SU-DHL-6 (cell line): ENCODE measurements at regions not wholly inside any gene's neighbourhood (a gene's known extent, or its start where the extent isn't known, plus 50 kb on each side); places are given as distances from the start of the nearest gene placed in this dataset.

ENCODE experiments used
- H2AFZ ChIP-seq: fragments of 200-600 bp; sonication (generic); 2 replicates; pipeline ENCODE4 v1.6.1; 2014; ENCODE audit warnings: low read depth, mild to moderate bottlenecking, moderate library complexity, mixed read lengths, antibody characterized with exemption, low read length; ENCODE audit not compliant: severe bottlenecking
- H3F3A ChIP-seq: fragments of 200-600 bp; shearing (Covaris generic); 2 replicates; pipeline ENCODE4 v1.6.0; 2016; ENCODE audit warnings: antibody characterized with exemption, mild to moderate bottlenecking; ENCODE audit not compliant: insufficient read depth
- H3K27ac ChIP-seq: fragments of 200-600 bp; sonication (generic); 2 replicates; pipeline ENCODE4 v1.5.1; 2016; ENCODE audit warnings: low read depth, mild to moderate bottlenecking, low read length, moderate library complexity, mixed read lengths
- H3K27me3 ChIP-seq: fragments of 200-600 bp; sonication (generic), shearing (Covaris generic); 2 replicates; pipeline ENCODE4 v1.6.0; 2014; ENCODE audit warnings: mild to moderate bottlenecking, low read length
- H3K36me3 ChIP-seq: fragments of 200-600 bp; sonication (generic); 2 replicates; pipeline ENCODE4 v1.6.1; 2014; ENCODE audit warnings: mild to moderate bottlenecking, low read length, mixed read lengths
- H3K4me2 ChIP-seq: fragments of 300-600, 200-600 bp; shearing (Covaris generic), sonication (generic); 2 replicates; pipeline ENCODE4 v1.6.0; 2014; ENCODE audit warnings: low read length, low read depth, mild to moderate bottlenecking; ENCODE audit not compliant: poor library complexity, severe bottlenecking
- H3K4me3 ChIP-seq: fragments of 200-600 bp; sonication (generic); 2 replicates; pipeline ENCODE4 v1.5.1; 2014; ENCODE audit warnings: antibody characterized with exemption, low read length, mild to moderate bottlenecking, mixed read lengths; ENCODE audit not compliant: insufficient read depth, poor library complexity, severe bottlenecking
- H3K79me2 ChIP-seq: fragments of 200-600 bp; sonication (generic); 2 replicates; pipeline ENCODE4 v1.6.1; 2014; ENCODE audit warnings: mild to moderate bottlenecking, low read length, moderate library complexity; ENCODE audit not compliant: insufficient read depth
- H3K9ac ChIP-seq: fragments of 200-600 bp; sonication (generic); 2 replicates; pipeline ENCODE4 v1.7.0; 2014; ENCODE audit warnings: mild to moderate bottlenecking, low read length
- H3K9me2 ChIP-seq: fragments of 200-600 bp; sonication (generic); replicated peaks from 2 replicates; pipeline ENCODE4 v1.6.1; 2014; ENCODE audit warnings: low read length; ENCODE audit not compliant: insufficient read depth
- H3K9me3 ChIP-seq: fragments of 200-600 bp; sonication (generic); 2 replicates; pipeline ENCODE4 v1.6.1; 2014; ENCODE audit warnings: low read length, mixed read lengths; ENCODE audit not compliant: insufficient read depth
- H4K20me1 ChIP-seq: fragments of 200-600 bp; sonication (generic); 2 replicates; pipeline ENCODE4 v1.6.1; 2014; ENCODE audit warnings: low read depth, mild to moderate bottlenecking, antibody characterized with exemption, low read length, moderate library complexity, mixed read lengths
- CTCF ChIP-seq: fragments of 200-600 bp; sonication (generic); IDR thresholded peaks from one replicate; pipeline ENCODE4 v1.5.1; 2017; ENCODE audit warnings: antibody characterized with exemption, mild to moderate bottlenecking, low read length, moderate library complexity; ENCODE audit not compliant: insufficient read depth, poor library complexity, severe bottlenecking
- EZH2phosphoT487 ChIP-seq: fragments of 200-600 bp; sonication (generic), shearing (Covaris generic); conservative IDR thresholded peaks from 2 replicates; pipeline ENCODE4 v1.6.1; 2018; ENCODE audit warnings: mild to moderate bottlenecking, antibody characterized with exemption, low read length, moderate library complexity, mixed read lengths

DNA sequence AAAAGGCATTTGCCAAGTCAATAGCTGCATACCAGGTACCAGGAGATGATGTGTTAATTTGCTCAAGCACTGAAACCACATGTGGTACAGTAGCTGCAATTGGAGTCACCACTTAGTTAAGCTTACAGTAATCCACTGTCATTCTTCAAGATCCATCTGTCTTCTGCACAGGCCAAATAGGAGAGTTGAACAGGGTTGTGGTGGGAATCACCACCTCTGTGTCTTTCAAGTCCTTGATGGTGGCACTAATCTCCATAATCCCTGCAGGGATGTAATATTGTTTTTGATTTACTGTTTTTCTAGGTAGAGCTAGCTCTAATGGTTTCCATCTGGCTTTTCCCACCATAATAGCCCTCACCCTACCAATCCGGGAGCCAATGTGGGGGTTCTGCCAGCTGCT lies 91.9 kb downstream of the FCRL5 start:
- TF ChIP-seq CTCF (no peak), EZH2phosphoT487 (no peak)
- H3K9me3 ChIP-seq, result no peaks in the 10 kb centered on the region
- H4K20me1 ChIP-seq, result no peaks in the 10 kb centered on the region
- no peaks in the 10 kb centered on the region for H3K9me2 ChIP-seq
- H3K4me2 ChIP-seq, result no peak overlapping the region
- 0 out of 2 replicates have a peak, but pooled peaks cover 4% of the 10 kb centered on the region for H3K27me3 ChIP-seq
- H3K79me2 ChIP-seq, result no peaks in the 10 kb centered on the region
- H3K36me3 ChIP-seq, result no peaks in the 10 kb centered on the region
- H3K27ac ChIP-seq, result no peak overlapping the region
- no peak overlapping the region for H3K4me3 ChIP-seq
- no peaks in the 10 kb centered on the region for H3F3A ChIP-seq
- no peak overlapping the region for H3K9ac ChIP-seq
- H2AFZ ChIP-seq, result no peak overlapping the region

DNA sequence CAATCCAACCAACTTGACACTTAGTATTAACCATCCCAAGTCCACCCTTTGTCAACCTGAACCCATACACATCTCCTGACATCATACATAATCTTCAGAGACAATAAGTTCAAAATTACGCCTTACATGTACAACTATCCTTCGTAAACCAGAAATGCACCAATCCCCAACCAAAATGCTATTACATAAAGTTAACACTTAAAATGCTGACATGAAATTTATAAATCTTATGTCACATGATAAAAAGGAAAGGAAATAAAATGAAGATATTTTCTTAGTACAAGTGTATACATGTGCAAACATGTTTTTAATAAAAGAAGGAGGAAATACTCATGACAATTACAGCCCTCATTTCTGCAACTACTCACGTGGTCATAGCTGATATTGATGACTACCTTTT lies 95.0 kb downstream of the FCRL5 start:
- H3K79me2 ChIP-seq, result no peaks in the 10 kb centered on the region
- H3F3A ChIP-seq, result no peaks in the 10 kb centered on the region
- TF ChIP-seq EZH2phosphoT487, result no peak
- TF ChIP-seq CTCF, result no peak
- H3K36me3 ChIP-seq, result no peaks in the 10 kb centered on the region
- H3K4me3 ChIP-seq, result no peak overlapping the region
- no peaks in the 10 kb centered on the region for H4K20me1 ChIP-seq
- no peak overlapping the region for H3K4me2 ChIP-seq
- H3K9me2 ChIP-seq, result no peaks in the 10 kb centered on the region
- no peak overlapping the region for H3K27ac ChIP-seq
- 0 out of 2 replicates have a peak, but pooled peaks cover 4% of the 10 kb centered on the region for H3K27me3 ChIP-seq
- no peak overlapping the region for H2AFZ ChIP-seq
- no peak overlapping the region for H3K9ac ChIP-seq
- H3K9me3 ChIP-seq, result no peaks in the 10 kb centered on the region

DNA sequence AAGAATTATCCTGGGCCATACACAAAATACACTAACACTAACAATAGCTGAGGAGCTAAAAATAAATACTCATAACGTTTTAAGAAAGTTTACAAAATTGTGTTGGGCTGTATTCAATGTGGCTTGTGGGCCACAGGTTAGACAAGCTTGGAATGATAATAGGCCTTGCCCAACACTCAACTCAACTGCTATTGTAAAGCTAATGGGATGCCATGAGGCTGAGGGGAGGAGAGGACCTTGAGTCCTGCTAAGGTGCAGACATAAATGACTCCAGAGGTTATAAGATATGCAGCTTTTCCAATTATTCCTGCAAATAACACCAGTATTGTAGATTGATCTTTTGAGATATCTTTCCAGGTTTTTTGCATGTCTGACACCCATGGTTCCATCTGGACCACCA lies 97.0 kb downstream of the FCRL5 start:
- Histone ChIP-seq H3K9me3 (no peaks in the 10 kb centered on the region), H3K27me3 (0 out of 2 replicates have a peak, but pooled peaks cover 4% of the 10 kb centered on the region), H4K20me1 (no peaks in the 10 kb centered on the region), H3K79me2 (no peaks in the 10 kb centered on the region), H3K27ac (no peak overlapping the region), H2AFZ (no peak overlapping the region), H3K36me3 (no peaks in the 10 kb centered on the region), H3K4me3 (no peak overlapping the region), H3K4me2 (no peak overlapping the region), H3K9ac (no peak overlapping the region), H3K9me2 (no peaks in the 10 kb centered on the region), H3F3A (no peaks in the 10 kb centered on the region)
- TF ChIP-seq CTCF (no peak), EZH2phosphoT487 (no peak)
